HepG2 (cell line): ENCODE measurements at regions not wholly inside any gene's neighbourhood (a gene's known extent, or its start where the extent isn't known, plus 50 kb on each side); places are given as distances from the start of the nearest gene placed in this dataset.

ENCODE experiments used
- ATAC-seq: fragments of 200-7000 bp; cut with Tn5 transposase; 3 replicates; pipeline ENCODE4 v1.9.1; 2020; ENCODE audit warnings: mild to moderate bottlenecking, moderate library complexity
- BruUV-seq: library from RNA; stranded (reverse); fragments of 400-500 nt; replicated peaks from 2 replicates; lab custom pipeline; 2021; lab: Mats Ljungman, UMichigan
- CTCF ChIA-PET: fragments of 300-600 bp; formaldehyde crosslinking; extraction: SDS; loops from one replicate; lab custom pipeline; 2021; ENCODE audit warnings: low total read pairs, inconsistent platforms, low intra/inter-chr PET ratio; lab: Yijun Ruan, JAX
- POLR2A ChIA-PET: fragments of 350-600 bp; sonication (Branson Sonifier 250); formaldehyde crosslinking; loops from one replicate; lab custom pipeline; 2020; ENCODE audit warnings: antibody characterized with exemption, inconsistent platforms; lab: Yijun Ruan, JAX
- DNase-seq: peaks from one replicate; pipeline ENCODE4 v3.0.0-alpha.2; 2015; ENCODE audit warnings: low spot score
- FAIRE-seq: peaks from 3 replicates; lab custom pipeline; 2011; peaks lifted over from hg19 to GRCh38; lab: Jason Lieb, UNC
- H2AFZ ChIP-seq: one replicate; pipeline ENCODE4 v1.6.1; 2011; ENCODE audit warnings: low read length, inconsistent platforms
- H3K27ac ChIP-seq: fragments of 300-600 bp; 3 replicates; pipeline ENCODE4 v1.8.0; 2011; ENCODE audit warnings: mixed run types, mild to moderate bottlenecking, mixed read lengths, low read length, inconsistent platforms; ENCODE audit not compliant: insufficient read depth; ENCODE audit errors: extremely low read length
- H3K27me3 ChIP-seq, 2 experiments: fragments of 200-600 bp in 1 of 2; 2 replicates in 1 of 2; 3 replicates in 1 of 2; pipeline versions ENCODE4 v1.6.0 to v1.8.0; 2011; ENCODE audit warnings: low read length in 2 of 2, mild to moderate bottlenecking in 2 of 2, moderate library complexity in 2 of 2, inconsistent platforms in 1 of 2; ENCODE audit not compliant: insufficient read depth in 2 of 2, control insufficient read depth in 1 of 2
- H3K36me3 ChIP-seq, 2 experiments: fragments of 200-600 bp in 1 of 2; replicated peaks in 1 of 2; 2 replicates in 1 of 2; 3 replicates in 1 of 2; pipeline versions ENCODE4 v1.5.1 to v1.8.0; 2011; ENCODE audit warnings: low read length in 2 of 2, inconsistent platforms in 1 of 2; ENCODE audit not compliant: insufficient read depth in 2 of 2, control insufficient read depth in 1 of 2
- H3K4me1 ChIP-seq: 2 replicates; pipeline ENCODE4 v1.5.1; 2012; ENCODE audit warnings: low read length, inconsistent platforms; ENCODE audit not compliant: insufficient read depth
- H3K4me2 ChIP-seq: 2 replicates; pipeline ENCODE4 v1.6.0; 2011; ENCODE audit warnings: low read depth, low read length, inconsistent platforms
- H3K4me3 ChIP-seq, 3 experiments: fragments of 200-600 bp in 1 of 3; sonication (generic), shearing (Covaris generic) in 1 of 3; replicated peaks in 1 of 3; 2 replicates each; pipeline ENCODE4 v1.5.1; 2011 to 2016; ENCODE audit warnings: low read length in 3 of 3, inconsistent platforms in 2 of 3, low read depth in 2 of 3, mild to moderate bottlenecking in 2 of 3, control low read depth in 1 of 3, mixed read lengths in 1 of 3; ENCODE audit not compliant: insufficient read depth in 1 of 3
- H3K79me2 ChIP-seq: one replicate; pipeline ENCODE4 v1.6.1; 2011; ENCODE audit warnings: low read length, inconsistent platforms; ENCODE audit not compliant: insufficient read depth
- H3K9ac ChIP-seq: 2 replicates; pipeline ENCODE4 v1.6.0; 2011; ENCODE audit warnings: mild to moderate bottlenecking, low read depth, low read length, inconsistent platforms; ENCODE audit not compliant: insufficient read depth
- H3K9me3 ChIP-seq: 2 replicates; pipeline ENCODE4 v1.5.1; 2012; ENCODE audit warnings: mild to moderate bottlenecking, low read length
- H4K20me1 ChIP-seq: 2 replicates; pipeline ENCODE4 v1.6.0; 2011; ENCODE audit warnings: inconsistent platforms, mild to moderate bottlenecking, low read length, moderate library complexity; ENCODE audit not compliant: insufficient read depth
- FOSL1 ChIP-seq: sonication (generic); formaldehyde crosslinking; IDR thresholded peaks from 2 replicates; pipeline ENCODE4 v1.9.0; 2021; ENCODE audit warnings: missing genetic modification reagents, borderline replicate concordance
- FOXC1 ChIP-seq: sonication (generic); formaldehyde crosslinking; IDR thresholded peaks from 2 replicates; pipeline ENCODE4 v1.8.0; 2022; ENCODE audit warnings: mild to moderate bottlenecking, missing genetic modification reagents, borderline replicate concordance
- HNF4A ChIP-seq: sonication (generic); formaldehyde crosslinking; IDR thresholded peaks from 2 replicates; pipeline ENCODE4 v1.4.0; 2020; ENCODE audit warnings: missing genetic modification reagents
- KLF11 ChIP-seq: IDR thresholded peaks from 2 replicates; pipeline ENCODE4 v1.6.1; 2016; ENCODE audit warnings: missing compliant biosample characterization
- PHF5A ChIP-seq: IDR thresholded peaks from one replicate; pipeline ENCODE4 v1.6.1; 2018; ENCODE audit warnings: low read depth, missing genetic modification reagents; ENCODE audit not compliant: unreplicated experiment
- PRMT3 ChIP-seq: sonication (generic); formaldehyde crosslinking; IDR thresholded peaks from 2 replicates; pipeline ENCODE4 v1.8.1; 2022; ENCODE audit warnings: low read depth, mild to moderate bottlenecking, moderate library complexity, missing genetic modification reagents, borderline replicate concordance
- SALL2 ChIP-seq: sonication (generic); formaldehyde crosslinking; IDR thresholded peaks from 2 replicates; pipeline ENCODE4 v1.8.1; 2023; ENCODE audit warnings: mild to moderate bottlenecking, missing genetic modification reagents, inconsistent platforms
- SIX1 ChIP-seq: sonication (generic); formaldehyde crosslinking; IDR thresholded peaks from 2 replicates; pipeline ENCODE4 v1.4.0; 2020; ENCODE audit warnings: missing genetic modification reagents, borderline replicate concordance
- SSRP1 ChIP-seq: IDR thresholded peaks from 2 replicates; pipeline ENCODE4 v1.6.1; 2016; ENCODE audit warnings: control low read depth
- TEF ChIP-seq: sonication (generic); formaldehyde crosslinking; IDR thresholded peaks from 2 replicates; pipeline ENCODE4 v1.5.0; 2020; ENCODE audit warnings: missing genetic modification reagents
- ZKSCAN8 ChIP-seq: IDR thresholded peaks from 2 replicates; pipeline ENCODE4 v1.6.1; 2016; ENCODE audit warnings: borderline replicate concordance, missing genetic modification reagents, missing compliant biosample characterization
- ZNF431 ChIP-seq: sonication (generic); formaldehyde crosslinking; IDR thresholded peaks from 2 replicates; pipeline ENCODE4 v1.9.0; 2022; ENCODE audit warnings: missing genetic modification reagents, low read depth, mild to moderate bottlenecking, borderline replicate concordance
- ZNF556 ChIP-seq: sonication (generic); formaldehyde crosslinking; IDR thresholded peaks from 2 replicates; pipeline ENCODE4 v1.4.0; 2020; ENCODE audit warnings: mild to moderate bottlenecking, missing genetic modification reagents, borderline replicate concordance
- ZNF570 ChIP-seq: sonication (generic); formaldehyde crosslinking; IDR thresholded peaks from 2 replicates; pipeline ENCODE4 v1.4.0; 2020; ENCODE audit warnings: mild to moderate bottlenecking, missing genetic modification reagents, borderline replicate concordance
- ZNF761 ChIP-seq: sonication (generic); formaldehyde crosslinking; conservative IDR thresholded peaks from 2 replicates; pipeline ENCODE4 v1.4.0; 2020; ENCODE audit warnings: mild to moderate bottlenecking, missing genetic modification reagents
- WGBS: methylation state at CpG from one replicate; pipeline ENCODE4 v1.1.6; 2017; ENCODE audit warnings: low lambda C conversion rate; 5-methylcytosine and 5-hydroxymethylcytosine counted together
- in situ Hi-C: cut with HindIII; loops from 2 replicates; pipeline ENCODE4 v1.10.0; 2017; ENCODE audit warnings: low pct_unique_long_range_greater_than_20kb; ENCODE audit not compliant: extremely low pct_ligation_motif_present
- intact Hi-C: fragments of 100-400 bp; cut with micrococcal nuclease; formaldehyde crosslinking; loops from one replicate; pipeline ENCODE4 v1.10.0; 2022; ENCODE audit not compliant: unreplicated experiment
- TF ChIP-seq, protein P1 (sequence below): sonication (generic); formaldehyde crosslinking; IDR thresholded peaks from 2 replicates; pipeline ENCODE4 v1.8.0; 2022; ENCODE audit warnings: missing genetic modification reagents, mild to moderate bottlenecking, inconsistent platforms, borderline replicate concordance
- TF ChIP-seq, protein P2 (sequence below): sonication (generic); formaldehyde crosslinking; IDR thresholded peaks from one replicate; pipeline ENCODE4 v1.5.1; 2020; ENCODE audit warnings: mild to moderate bottlenecking, missing genetic modification reagents; ENCODE audit errors: not compliant biosample characterization

- H3K9me3 ChIP-seq, result no peaks in the 10 kb centered on the region
- no TSS peak for BruUV-seq
- FAIRE-seq (no peak), DNase-seq (no peak), ATAC-seq (no peak)
- H2AFZ ChIP-seq, result no peak overlapping the region
- WGBS, result 17% methylated on average over 2 of the region's 2 CpGs
- no peaks in the 10 kb centered on the region for H3K36me3 ChIP-seq
- H3K27me3 ChIP-seq, result no peaks in the 10 kb centered on the region
- intact Hi-C loops (no loop called here), in situ Hi-C loops (no loop called here)
- no peak overlapping the region for H3K4me2 ChIP-seq
- ChIA-PET POLR2A (no interaction called here), CTCF (no interaction called here)
- H4K20me1 ChIP-seq, result no peaks in the 10 kb centered on the region
- no peaks in the 10 kb centered on the region for H3K79me2 ChIP-seq
- peaks cover 7% of the 10 kb centered on the region for H3K4me1 ChIP-seq
- no peak overlapping the region for H3K27ac ChIP-seq
- no peak overlapping the region for H3K9ac ChIP-seq
- H3K4me3 ChIP-seq, result no peak overlapping the region
- TF ChIP-seq, protein P1, sequence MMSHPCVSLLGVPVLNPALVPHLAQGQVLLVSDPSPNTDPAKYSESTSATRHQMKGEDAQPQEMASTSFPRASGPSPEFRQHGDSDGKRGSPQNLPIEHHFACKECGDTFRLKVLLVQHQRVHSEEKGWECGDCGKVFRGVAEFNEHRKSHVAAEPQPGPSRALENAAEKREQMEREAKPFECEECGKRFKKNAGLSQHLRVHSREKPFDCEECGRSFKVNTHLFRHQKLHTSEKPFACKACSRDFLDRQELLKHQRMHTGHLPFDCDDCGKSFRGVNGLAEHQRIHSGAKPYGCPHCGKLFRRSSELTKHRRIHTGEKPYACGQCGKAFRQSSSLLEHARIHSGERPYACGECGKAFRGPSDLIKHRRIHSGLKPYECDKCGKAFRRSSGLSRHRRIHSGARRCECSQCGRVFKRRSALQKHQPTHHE (CRISPR knock-in tag), result no peak
- TF ChIP-seq ZNF431 (no peak), SSRP1 (no peak), HNF4A (no peak), ZNF570 (CRISPR knock-in tag) (no peak), SIX1 (no peak), ZKSCAN8 (CRISPR knock-in tag) (no peak), FOSL1 (CRISPR knock-in tag) (no peak), ZNF556 (CRISPR knock-in tag) (no peak), SALL2 (CRISPR knock-in tag) (no peak), PHF5A (CRISPR knock-in tag) (no peak), TEF (CRISPR knock-in tag) (no peak), ZNF761 (CRISPR knock-in tag) (no peak), FOXC1 (CRISPR knock-in tag) (no peak), KLF11 (no peak), PRMT3 (no peak)
- TF ChIP-seq, protein P2, sequence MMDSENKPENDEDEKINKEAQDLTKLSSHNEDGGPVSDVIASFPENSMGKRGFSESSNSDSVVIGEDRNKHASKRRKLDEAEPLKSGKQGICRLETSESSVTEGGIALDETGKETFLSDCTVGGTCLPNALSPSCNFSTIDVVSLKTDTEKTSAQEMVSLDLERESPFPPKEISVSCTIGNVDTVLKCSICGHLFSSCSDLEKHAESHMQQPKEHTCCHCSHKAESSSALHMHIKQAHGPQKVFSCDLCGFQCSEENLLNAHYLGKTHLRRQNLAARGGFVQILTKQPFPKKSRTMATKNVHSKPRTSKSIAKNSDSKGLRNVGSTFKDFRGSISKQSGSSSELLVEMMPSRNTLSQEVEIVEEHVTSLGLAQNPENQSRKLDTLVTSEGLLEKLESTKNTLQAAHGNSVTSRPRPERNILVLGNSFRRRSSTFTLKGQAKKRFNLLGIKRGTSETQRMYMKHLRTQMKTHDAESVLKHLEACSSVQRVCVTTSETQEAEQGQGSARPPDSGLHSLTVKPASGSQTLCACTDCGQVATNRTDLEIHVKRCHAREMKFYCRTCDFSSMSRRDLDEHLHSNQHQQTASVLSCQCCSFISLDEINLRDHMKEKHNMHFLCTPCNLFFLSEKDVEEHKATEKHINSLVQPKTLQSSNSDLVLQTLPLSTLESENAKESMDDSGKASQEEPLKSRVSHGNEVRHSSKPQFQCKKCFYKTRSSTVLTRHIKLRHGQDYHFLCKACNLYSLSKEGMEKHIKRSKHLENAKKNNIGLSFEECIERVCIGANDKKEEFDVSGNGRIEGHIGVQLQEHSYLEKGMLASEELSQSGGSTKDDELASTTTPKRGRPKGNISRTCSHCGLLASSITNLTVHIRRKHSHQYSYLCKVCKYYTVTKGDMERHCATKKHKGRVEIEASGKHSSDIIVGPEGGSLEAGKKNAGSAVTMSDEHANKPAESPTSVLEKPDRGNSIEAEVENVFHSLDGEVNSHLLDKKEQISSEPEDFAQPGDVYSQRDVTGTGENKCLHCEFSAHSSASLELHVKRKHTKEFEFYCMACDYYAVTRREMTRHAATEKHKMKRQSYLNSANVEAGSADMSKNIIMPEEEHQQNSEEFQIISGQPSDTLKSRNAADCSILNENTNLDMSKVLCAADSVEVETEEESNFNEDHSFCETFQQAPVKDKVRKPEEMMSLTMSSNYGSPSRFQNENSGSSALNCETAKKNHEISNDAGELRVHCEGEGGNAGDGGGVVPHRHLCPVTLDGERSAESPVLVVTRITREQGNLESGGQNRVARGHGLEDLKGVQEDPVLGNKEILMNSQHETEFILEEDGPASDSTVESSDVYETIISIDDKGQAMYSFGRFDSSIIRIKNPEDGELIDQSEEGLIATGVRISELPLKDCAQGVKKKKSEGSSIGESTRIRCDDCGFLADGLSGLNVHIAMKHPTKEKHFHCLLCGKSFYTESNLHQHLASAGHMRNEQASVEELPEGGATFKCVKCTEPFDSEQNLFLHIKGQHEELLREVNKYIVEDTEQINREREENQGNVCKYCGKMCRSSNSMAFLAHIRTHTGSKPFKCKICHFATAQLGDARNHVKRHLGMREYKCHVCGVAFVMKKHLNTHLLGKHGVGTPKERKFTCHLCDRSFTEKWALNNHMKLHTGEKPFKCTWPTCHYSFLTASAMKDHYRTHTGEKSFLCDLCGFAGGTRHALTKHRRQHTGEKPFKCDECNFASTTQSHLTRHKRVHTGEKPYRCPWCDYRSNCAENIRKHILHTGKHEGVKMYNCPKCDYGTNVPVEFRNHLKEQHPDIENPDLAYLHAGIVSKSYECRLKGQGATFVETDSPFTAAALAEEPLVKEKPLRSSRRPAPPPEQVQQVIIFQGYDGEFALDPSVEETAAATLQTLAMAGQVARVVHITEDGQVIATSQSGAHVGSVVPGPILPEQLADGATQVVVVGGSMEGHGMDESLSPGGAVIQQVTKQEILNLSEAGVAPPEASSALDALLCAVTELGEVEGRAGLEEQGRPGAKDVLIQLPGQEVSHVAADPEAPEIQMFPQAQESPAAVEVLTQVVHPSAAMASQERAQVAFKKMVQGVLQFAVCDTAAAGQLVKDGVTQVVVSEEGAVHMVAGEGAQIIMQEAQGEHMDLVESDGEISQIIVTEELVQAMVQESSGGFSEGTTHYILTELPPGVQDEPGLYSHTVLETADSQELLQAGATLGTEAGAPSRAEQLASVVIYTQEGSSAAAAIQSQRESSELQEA (CRISPR knock-in tag), result no peak
These were observed 172.8 kb downstream of the SUCNR1 start for GRCh38 chr3:152046280-152046679.
